ENCODE measurements at regions not wholly inside any gene's neighbourhood (a gene's known extent, or its start where the extent isn't known, plus 50 kb on each side); places are given as distances from the start of the nearest gene placed in this dataset.

- Histone ChIP-seq H3K36me3 (no peaks in the 10 kb centered on the region), H3K27ac (no peak overlapping the region), H3K9me3 (no peaks in the 10 kb centered on the region), H3K4me1 (no peaks in the 10 kb centered on the region), H3K4me3 (no peak overlapping the region), H3K27me3 (peaks cover 3% of the 10 kb centered on the region)
- TF ChIP-seq EP300 (IDR thresholded peaks at IDR 0.05) (no peak), CTCF (IDR thresholded peaks at IDR 0.05) (no peak), POLR2AphosphoS5 (IDR thresholded peaks at IDR 0.05) (no peak), POLR2A (IDR thresholded peaks at IDR 0.05) (no peak)
- no peak for ATAC-seq
- WGBS, 2 donors (ENCODE audit: low coverage in 1 of 2), result 30 to 33% methylated on average over 4 to 10 of the region's 10 CpGs
Measured at GRCh38 chr2:155727187-155727895, 605.2 kb downstream of the NR4A2 start.

- 44 to 65% methylated on average over 2 to 3 of the region's 3 CpGs for WGBS, 2 donors (ENCODE audit: low coverage in 1 of 2)
- no peak overlapping the region for H3K4me3 ChIP-seq
- H3K36me3 ChIP-seq, result no peaks in the 10 kb centered on the region
- no peaks in the 10 kb centered on the region for H3K9me3 ChIP-seq
- no peak overlapping the region for H3K27ac ChIP-seq
- no peak for ATAC-seq
- TF ChIP-seq POLR2A (IDR thresholded peaks at IDR 0.05) (no peak), EP300 (IDR thresholded peaks at IDR 0.05) (no peak), CTCF (IDR thresholded peaks at IDR 0.05) (no peak), POLR2AphosphoS5 (IDR thresholded peaks at IDR 0.05) (no peak)
- H3K27me3 ChIP-seq, result peaks cover 3% of the 10 kb centered on the region
- H3K4me1 ChIP-seq, result no peaks in the 10 kb centered on the region
Measured at GRCh38 chr2:155722290-155722689, 610.2 kb downstream of the NR4A2 start.

- Histone ChIP-seq H3K36me3 (no peaks in the 10 kb centered on the region), H3K9me3 (no peaks in the 10 kb centered on the region), H3K4me3 (no peak overlapping the region), H3K27me3 (no peaks in the 10 kb centered on the region), H3K4me1 (no peaks in the 10 kb centered on the region), H3K27ac (no peak overlapping the region)
- ATAC-seq, result no peak
- TF ChIP-seq CTCF (IDR thresholded peaks at IDR 0.05), result no peak
- TF ChIP-seq POLR2A (IDR thresholded peaks at IDR 0.05), result no peak
- no peak for TF ChIP-seq POLR2AphosphoS5 (IDR thresholded peaks at IDR 0.05)
- TF ChIP-seq EP300 (IDR thresholded peaks at IDR 0.05), result no peak
- WGBS, 2 donors (ENCODE audit: low coverage in 1 of 2), result 82 to 86% methylated on average over 2 of the region's 2 CpGs
Measured at GRCh38 chr2:155715705-155716104, 616.8 kb downstream of the NR4A2 start.

GRCh38 chr2:155714983-155715382 is 617.5 kb downstream of the NR4A2 start:
- TF ChIP-seq CTCF (IDR thresholded peaks at IDR 0.05) (no peak), EP300 (IDR thresholded peaks at IDR 0.05) (no peak), POLR2AphosphoS5 (IDR thresholded peaks at IDR 0.05) (no peak), POLR2A (IDR thresholded peaks at IDR 0.05) (no peak)
- H3K9me3 ChIP-seq, result no peaks in the 10 kb centered on the region
- no peaks in the 10 kb centered on the region for H3K27me3 ChIP-seq
- WGBS, 2 donors (ENCODE audit: low coverage in 1 of 2), result 50 to 60% methylated on average over 1 of the region's 1 CpG
- H3K36me3 ChIP-seq, result no peaks in the 10 kb centered on the region
- no peak overlapping the region for H3K27ac ChIP-seq
- H3K4me1 ChIP-seq, result no peaks in the 10 kb centered on the region
- H3K4me3 ChIP-seq, result no peak overlapping the region
- no peak for ATAC-seq

- Histone ChIP-seq H3K27me3 (no peaks in the 10 kb centered on the region), H3K4me3 (no peak overlapping the region), H3K9me3 (no peaks in the 10 kb centered on the region), H3K36me3 (no peaks in the 10 kb centered on the region), H3K4me1 (no peaks in the 10 kb centered on the region), H3K27ac (no peak overlapping the region)
- no peak for TF ChIP-seq EP300 (IDR thresholded peaks at IDR 0.05)
- no peak for TF ChIP-seq CTCF (IDR thresholded peaks at IDR 0.05)
- no peak for TF ChIP-seq POLR2A (IDR thresholded peaks at IDR 0.05)
- no peak for ATAC-seq
- 59 to 94% methylated on average over 2 of the region's 2 CpGs for WGBS, 2 donors (ENCODE audit: low coverage in 1 of 2)
Measured at GRCh38 chr2:155708071-155708470, 624.5 kb downstream of the NR4A2 start.

Measured in gastroesophageal sphincter (tissue), 4 donors.